ENCODE measurements at regions not wholly inside any gene's neighbourhood (a gene's known extent, or its start where the extent isn't known, plus 50 kb on each side); places are given as distances from the start of the nearest gene placed in this dataset.
A peak's percentile ranks its signal among the peaks of the same experiment; 100 is the strongest.

DNA sequence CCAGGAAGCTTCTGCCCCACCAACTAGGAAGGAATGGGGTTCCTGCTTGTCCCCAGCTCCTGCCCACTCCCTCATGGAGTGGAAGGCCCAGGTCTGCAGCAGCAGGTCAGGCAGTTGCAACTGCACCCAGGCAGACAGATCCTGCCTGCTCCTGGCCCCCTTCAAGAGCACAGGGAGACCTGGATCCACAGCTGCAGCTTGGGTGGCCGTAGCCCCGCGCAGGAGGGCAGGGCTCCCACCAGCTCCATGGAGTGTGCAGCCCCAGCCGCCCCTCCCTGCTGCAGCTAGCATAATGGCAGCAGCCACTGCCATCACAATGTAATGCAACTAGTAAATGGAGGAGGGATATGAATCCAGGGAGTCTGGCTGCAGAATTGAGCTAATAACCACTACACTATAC lies 187.5 kb upstream of the PLET1 start:
- Mint-ChIP-seq H3K9me3 (peaks cover 14 to 16% of the 10 kb centered on the region in 2 donors), H3K27ac (no peak overlapping the region), H3K4me1 (no peaks in the 10 kb centered on the region)

DNA sequence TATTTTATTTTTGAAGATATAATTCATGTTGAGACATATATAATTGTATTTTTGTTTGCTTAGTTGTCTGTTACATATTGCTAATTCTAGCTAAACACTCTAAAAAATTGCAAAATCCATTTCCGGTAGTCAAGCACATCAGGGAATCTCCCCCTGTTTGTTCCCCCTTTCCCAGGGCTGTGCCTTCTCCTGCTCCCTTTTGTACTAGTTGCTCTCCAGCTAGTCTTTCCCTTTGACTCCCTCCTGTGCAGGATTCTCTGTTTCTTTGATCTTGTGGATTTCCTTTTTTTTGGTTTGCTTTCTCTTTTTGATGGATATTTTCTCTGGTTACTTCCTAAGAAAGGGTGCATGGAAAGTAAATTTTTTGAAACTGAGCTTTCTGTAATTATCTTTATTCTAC lies 188.1 kb upstream of the PLET1 start:
- Mint-ChIP-seq H3K36me3 (peaks cover 0 to 2% of the 10 kb centered on the region in 2 donors), H3K27me3 (peaks cover 4 to 18% of the 10 kb centered on the region in 2 donors), H3K4me1 (no peaks in the 10 kb centered on the region), H3K27ac (no peak overlapping the region), H3K4me3 (no peak overlapping the region), H3K9me3 (peaks cover 14 to 15% of the 10 kb centered on the region in 2 donors)
- no peak for ATAC-seq (replicated peaks)
- DNase-seq, result no peak

More for the DNA sequence above, 187.5 kb upstream of the PLET1 start:
- Mint-ChIP-seq H3K27me3 (peaks cover 4 to 18% of the 10 kb centered on the region in 2 donors), H3K36me3 (peaks cover 0 to 2% of the 10 kb centered on the region in 2 donors), H3K4me3 (no peak overlapping the region)
- ATAC-seq (replicated peaks) (no peak), DNase-seq (no peak)

DNA sequence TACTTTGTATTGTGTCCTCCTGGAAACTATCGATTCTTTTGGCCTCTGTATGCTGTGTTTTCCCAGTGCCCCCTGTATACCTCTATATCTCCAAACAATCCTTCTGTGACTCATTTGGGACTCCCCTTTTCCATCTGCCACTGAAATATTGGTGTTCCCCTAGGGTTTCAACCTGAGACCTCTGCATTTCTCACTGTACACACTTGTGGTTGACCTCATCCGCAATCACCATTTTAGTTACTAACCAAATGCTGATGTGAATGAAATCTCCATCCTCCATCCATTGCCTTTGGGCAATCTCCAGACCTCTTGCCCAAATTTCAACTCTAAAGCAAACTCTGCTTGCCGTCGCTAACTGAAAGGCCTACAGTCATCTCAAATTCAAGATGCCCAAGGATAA lies 190.6 kb upstream of the PLET1 start:
- ATAC-seq (replicated peaks) (no peak), DNase-seq (no peak)
- Mint-ChIP-seq H3K36me3 (no peaks in the 10 kb centered on the region), H3K27ac (no peak overlapping the region), H3K4me3 (no peak overlapping the region), H3K9me3 (peaks cover 0 to 2% of the 10 kb centered on the region in 2 donors), H3K4me1 (no peaks in the 10 kb centered on the region), H3K27me3 (peaks cover 4 to 12% of the 10 kb centered on the region in 2 donors)

DNA sequence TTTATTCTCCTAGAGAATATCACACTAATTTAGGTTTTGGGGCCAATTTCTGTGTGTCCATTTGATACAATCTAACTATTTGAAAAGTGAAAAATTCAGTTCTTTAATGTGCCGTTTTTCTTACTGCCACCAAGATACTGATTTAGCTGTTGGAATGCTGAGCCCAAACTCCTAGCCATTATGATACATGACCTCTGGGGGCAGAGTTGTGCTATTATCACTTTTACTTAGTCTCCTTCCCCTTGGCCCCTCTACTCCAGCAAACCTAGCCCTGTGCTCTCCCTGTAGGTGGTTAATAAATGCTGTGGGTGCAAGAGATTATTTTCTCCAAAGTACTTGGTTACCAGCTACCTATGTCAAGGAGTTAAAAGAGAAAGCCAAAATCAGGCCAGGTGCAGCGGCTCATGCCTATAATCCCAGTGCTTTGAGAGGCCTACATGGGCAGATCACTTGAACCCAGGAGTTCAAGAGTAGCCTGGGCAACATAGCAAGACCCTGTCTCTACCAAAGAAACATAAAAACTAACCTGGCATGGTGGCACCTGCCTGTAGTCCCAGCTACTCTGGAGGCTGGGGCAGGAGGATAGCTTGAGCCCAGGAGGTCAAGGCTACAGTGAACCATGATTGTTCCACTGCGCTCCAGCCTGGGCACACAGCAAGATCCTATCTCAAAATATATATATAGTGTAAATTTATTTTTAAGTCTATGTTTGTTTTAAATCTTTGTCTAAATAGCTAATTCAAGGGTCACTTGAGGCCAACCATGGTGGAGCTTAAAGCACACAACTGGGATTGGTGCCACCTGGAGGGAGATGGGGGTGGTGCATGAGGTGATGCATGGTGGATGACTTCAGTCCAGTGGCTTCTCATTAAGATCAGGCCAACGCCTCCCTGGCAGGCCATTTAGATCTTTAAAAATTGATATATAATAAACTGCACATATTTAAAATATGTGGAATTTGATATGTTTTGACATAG lies 193.2 kb upstream of the PLET1 start:
- Mint-ChIP-seq H3K4me1 (no peaks in the 10 kb centered on the region), H3K4me3 (no peak overlapping the region), H3K36me3 (no peaks in the 10 kb centered on the region), H3K9me3 (no peaks in the 10 kb centered on the region), H3K27me3 (peaks cover 2 to 10% of the 10 kb centered on the region in 2 donors), H3K27ac (no peak overlapping the region)
- peak in 1 of 2 donors; percentile 50 for ATAC-seq (replicated peaks)
- DNase-seq, result no peak

DNA sequence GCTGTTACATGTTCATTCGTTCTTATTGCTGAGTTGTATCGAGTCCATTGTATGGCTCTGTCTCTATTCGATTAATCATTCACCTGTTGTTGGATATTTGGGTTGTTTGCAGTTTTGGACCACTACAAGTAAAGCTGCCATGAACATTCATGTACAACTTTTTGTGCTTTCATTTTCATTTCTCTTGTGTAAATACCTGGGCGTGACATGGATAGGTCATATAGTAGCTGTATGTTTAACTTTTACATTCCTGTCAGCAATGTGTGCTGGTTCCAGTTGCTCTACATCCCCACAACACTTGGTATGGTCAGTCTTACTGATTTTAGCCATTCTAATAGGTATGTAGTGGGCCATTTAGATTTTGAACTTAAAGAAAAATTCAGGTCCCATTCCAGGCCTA lies 194.2 kb upstream of the PLET1 start:
- Mint-ChIP-seq H3K9me3 (no peaks in the 10 kb centered on the region), H3K4me1 (no peaks in the 10 kb centered on the region), H3K36me3 (no peaks in the 10 kb centered on the region), H3K4me3 (no peak overlapping the region), H3K27me3 (peaks cover 0 to 7% of the 10 kb centered on the region in 2 donors), H3K27ac (no peak overlapping the region)
- ATAC-seq (replicated peaks) (no peak), DNase-seq (no peak)

DNA sequence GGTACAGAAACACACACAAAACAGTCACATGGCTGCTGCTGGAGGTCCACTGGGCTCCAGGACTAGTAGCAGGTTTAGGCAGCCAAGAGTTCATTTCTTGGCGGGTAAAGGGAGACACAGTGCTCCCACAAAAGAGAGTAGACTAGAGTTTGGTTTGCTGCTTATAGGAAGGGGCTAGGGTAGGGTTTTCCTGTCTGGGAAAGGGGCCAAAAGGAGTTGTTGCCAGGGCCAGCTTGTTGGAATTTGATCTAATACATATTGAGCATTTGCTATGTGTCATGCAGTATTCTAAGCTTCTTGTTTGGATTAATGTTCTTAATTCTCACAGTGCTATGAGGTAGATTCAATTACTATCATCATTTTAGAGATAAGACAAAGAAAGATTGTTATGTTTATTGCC lies 195.1 kb upstream of the PLET1 start:
- Mint-ChIP-seq H3K4me1 (no peaks in the 10 kb centered on the region), H3K36me3 (no peaks in the 10 kb centered on the region), H3K27me3 (no peaks in the 10 kb centered on the region), H3K9me3 (no peaks in the 10 kb centered on the region), H3K27ac (no peak overlapping the region), H3K4me3 (no peak overlapping the region)
- DNase-seq (no peak), ATAC-seq (replicated peaks) (no peak)

DNA sequence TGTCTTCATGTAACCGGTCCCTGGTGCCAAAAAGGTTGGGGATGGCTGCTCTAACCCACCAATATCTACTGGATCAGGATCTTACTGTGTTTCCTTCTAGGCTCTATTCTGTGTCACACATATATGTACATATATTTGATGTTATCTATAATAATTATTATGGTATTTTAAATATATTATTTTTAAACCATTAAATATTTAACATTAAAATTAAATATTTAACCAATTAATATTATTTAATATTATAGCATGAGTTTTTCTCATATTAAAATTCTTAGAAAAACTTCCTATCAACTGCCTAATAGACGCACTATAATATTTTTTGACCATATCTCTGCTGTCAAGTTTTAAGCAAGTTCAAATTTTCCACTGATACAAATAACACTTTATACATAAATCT lies 196.9 kb upstream of the PLET1 start:
- H3K27ac Mint-ChIP-seq, result no peak overlapping the region
- no peaks in the 10 kb centered on the region for H3K27me3 Mint-ChIP-seq
- ATAC-seq (replicated peaks) (no peak), DNase-seq (no peak)
- peaks cover 0 to 4% of the 10 kb centered on the region in 2 donors for H3K9me3 Mint-ChIP-seq
- H3K4me3 Mint-ChIP-seq, result no peak overlapping the region
- no peaks in the 10 kb centered on the region for H3K36me3 Mint-ChIP-seq
- H3K4me1 Mint-ChIP-seq, result no peaks in the 10 kb centered on the region

DNA sequence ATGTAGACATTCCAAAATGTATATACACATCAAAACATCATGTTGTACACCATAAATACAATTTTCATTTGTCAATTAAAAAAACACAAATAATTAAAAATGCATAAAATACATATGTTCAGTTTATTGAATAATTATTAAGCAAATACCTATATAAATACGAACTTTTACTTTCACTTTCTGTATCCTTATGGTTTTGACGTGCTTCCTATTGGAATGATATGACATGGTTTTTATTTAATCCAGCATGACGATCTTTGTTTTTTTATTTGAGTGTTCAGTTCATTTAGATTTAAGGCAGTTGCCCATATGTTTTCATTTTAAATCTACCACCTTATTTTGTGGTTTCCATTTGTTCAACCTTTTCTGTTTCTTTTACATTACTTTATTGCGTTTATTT lies 198.3 kb upstream of the PLET1 start:
- H3K36me3 Mint-ChIP-seq, result no peaks in the 10 kb centered on the region
- no peak for DNase-seq
- ATAC-seq (replicated peaks), result no peak
- no peaks in the 10 kb centered on the region for H3K4me1 Mint-ChIP-seq
- no peak overlapping the region for H3K4me3 Mint-ChIP-seq
- H3K9me3 Mint-ChIP-seq, result peaks cover 0 to 4% of the 10 kb centered on the region in 2 donors
- no peaks in the 10 kb centered on the region for H3K27me3 Mint-ChIP-seq
- no peak overlapping the region for H3K27ac Mint-ChIP-seq

DNA sequence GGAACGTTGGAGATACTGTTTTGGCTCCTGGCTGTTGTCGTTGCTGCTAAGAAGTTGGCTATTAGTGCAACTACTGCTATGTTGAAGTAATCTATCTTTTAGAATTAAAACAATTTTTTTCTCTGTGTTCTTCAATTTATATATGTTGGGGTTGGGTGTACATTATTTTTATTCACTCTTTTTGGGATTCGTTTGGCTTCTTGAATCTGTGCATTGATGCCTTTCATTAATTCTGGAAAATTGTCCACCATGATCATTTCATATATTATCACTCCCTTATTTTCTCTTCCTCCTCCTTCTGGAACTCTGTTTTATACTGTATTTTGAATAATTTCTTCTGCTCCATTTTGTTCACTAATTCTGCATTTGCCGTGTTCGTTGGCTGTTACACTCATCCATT lies 199.5 kb upstream of the PLET1 start:
- H3K4me1 Mint-ChIP-seq, result no peaks in the 10 kb centered on the region
- no peak overlapping the region for H3K27ac Mint-ChIP-seq
- no peak overlapping the region for H3K4me3 Mint-ChIP-seq
- peaks cover 0 to 4% of the 10 kb centered on the region in 2 donors for H3K9me3 Mint-ChIP-seq
- ATAC-seq (replicated peaks) (no peak), DNase-seq (no peak)
- peaks cover under 1 to 3% of the 10 kb centered on the region in 2 donors for H3K27me3 Mint-ChIP-seq
- H3K36me3 Mint-ChIP-seq, result no peaks in the 10 kb centered on the region

DNA sequence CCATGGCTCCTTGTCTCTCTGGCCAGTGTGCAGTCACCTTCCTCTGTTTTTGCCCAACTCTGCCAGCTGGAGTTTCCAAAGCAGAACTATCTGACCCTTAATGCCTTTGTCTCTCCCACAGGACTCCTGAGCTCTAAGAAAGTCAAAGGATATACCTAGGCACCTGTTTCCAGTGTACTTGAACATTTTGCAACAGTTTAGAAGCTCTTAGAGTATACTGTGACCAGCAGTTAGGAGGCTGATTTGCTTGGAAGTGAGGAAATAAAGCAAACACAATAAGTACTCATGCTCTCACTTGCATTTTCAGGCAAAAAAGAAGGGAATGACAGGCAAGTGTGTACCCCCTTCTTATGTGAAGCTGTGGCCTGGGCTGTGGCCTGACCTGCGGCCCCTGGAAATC lies 204.3 kb upstream of the PLET1 start:
- peaks cover 0 to 4% of the 10 kb centered on the region in 2 donors for H3K9me3 Mint-ChIP-seq
- no peaks in the 10 kb centered on the region for H3K4me1 Mint-ChIP-seq
- ATAC-seq (replicated peaks), result no peak
- peaks cover 9 to 13% of the 10 kb centered on the region in 2 donors for H3K27me3 Mint-ChIP-seq
- H3K4me3 Mint-ChIP-seq, result no peak overlapping the region
- H3K36me3 Mint-ChIP-seq, result no peaks in the 10 kb centered on the region
- no peak overlapping the region for H3K27ac Mint-ChIP-seq
- no peak for DNase-seq

DNA sequence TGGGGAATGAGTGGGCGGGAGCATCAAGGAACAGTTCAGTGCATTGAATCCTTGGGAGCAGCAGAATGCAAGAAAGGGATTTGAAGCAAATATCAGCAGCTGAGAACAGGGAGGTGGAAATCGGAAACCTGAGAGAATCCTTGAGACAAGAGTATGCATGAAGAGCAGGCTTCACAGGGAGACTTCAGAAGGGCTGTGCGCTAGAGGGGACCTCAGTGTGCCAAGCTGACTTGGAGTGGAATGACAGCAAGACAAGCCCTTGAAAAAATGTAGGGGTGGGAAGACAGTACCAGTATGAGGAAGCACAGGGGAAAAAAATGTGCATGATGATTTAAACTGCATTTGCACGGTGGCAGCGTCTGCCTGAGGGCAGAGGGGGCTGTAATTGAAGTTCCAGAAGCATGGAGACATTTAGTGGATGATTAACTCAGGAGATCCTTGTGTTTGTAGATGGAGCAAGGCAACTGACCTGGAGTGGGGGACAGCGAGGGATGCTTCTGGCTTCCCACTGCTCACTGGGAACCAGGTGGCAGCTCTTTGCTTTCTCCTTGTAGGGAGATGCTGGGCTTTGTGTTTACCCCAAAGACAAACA lies 204.9 kb upstream of the PLET1 start:
- no peak for ATAC-seq (replicated peaks)

DNA sequence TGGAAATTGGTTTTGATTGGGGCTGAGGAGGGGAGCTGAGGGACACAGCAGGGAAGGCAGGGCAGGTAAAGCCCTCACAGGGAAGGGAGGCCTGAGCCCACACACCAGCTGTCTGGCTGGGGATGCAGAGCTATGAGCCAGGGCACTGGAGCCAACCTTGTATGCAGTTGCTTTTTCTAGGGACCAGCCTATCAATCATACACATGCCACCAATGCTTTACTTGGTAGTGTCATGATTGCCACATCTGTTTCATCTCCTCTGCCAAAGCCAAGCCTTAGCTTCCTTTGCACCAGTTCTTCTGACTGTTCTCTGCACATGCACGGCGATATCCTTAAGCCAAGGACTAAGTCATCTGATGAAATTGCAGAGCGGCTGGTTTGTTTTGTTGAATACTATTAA lies 207.1 kb upstream of the PLET1 start:
- peaks cover 9 to 13% of the 10 kb centered on the region in 2 donors for H3K27me3 Mint-ChIP-seq
- no peak for DNase-seq
- no peak for ATAC-seq (replicated peaks)
- H3K4me3 Mint-ChIP-seq, result no peak overlapping the region
- H3K9me3 Mint-ChIP-seq, result no peaks in the 10 kb centered on the region
- H3K27ac Mint-ChIP-seq, result no peak overlapping the region
- H3K4me1 Mint-ChIP-seq, result no peaks in the 10 kb centered on the region
- H3K36me3 Mint-ChIP-seq, result no peaks in the 10 kb centered on the region

More for the DNA sequence above, 204.9 kb upstream of the PLET1 start:
- Mint-ChIP-seq H3K36me3 (no peaks in the 10 kb centered on the region), H3K4me1 (no peaks in the 10 kb centered on the region), H3K27me3 (peaks cover 9 to 13% of the 10 kb centered on the region in 2 donors), H3K27ac (no peak overlapping the region), H3K9me3 (peaks cover 0 to 4% of the 10 kb centered on the region in 2 donors), H3K4me3 (no peak overlapping the region)
- DNase-seq, result no peak

DNA sequence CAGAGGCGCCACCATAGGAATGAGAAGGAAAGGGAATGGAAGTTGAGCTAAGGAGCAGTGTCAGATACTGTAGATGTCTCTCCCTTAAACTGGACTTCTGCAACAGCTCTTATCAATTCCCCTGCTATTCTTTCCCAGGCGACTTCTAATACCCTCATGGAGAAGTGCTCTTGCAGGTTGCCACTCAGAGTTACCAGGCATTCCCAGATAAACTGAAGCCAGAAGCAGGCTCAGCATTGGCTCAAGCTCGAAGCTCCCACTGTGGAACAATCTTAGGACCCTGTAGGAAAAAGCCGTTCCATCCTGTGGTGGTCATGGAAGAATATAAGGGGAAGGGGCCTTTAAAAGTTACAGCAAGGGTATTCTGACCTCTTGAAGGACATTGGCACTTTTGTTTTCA lies 208.7 kb upstream of the PLET1 start:
- no peaks in the 10 kb centered on the region for H3K4me1 Mint-ChIP-seq
- ATAC-seq (replicated peaks) (no peak), DNase-seq (no peak)
- H3K9me3 Mint-ChIP-seq, result no peaks in the 10 kb centered on the region
- H3K36me3 Mint-ChIP-seq, result no peaks in the 10 kb centered on the region
- H3K4me3 Mint-ChIP-seq, result no peak overlapping the region
- peaks cover 9 to 13% of the 10 kb centered on the region in 2 donors for H3K27me3 Mint-ChIP-seq
- no peak overlapping the region for H3K27ac Mint-ChIP-seq

DNA sequence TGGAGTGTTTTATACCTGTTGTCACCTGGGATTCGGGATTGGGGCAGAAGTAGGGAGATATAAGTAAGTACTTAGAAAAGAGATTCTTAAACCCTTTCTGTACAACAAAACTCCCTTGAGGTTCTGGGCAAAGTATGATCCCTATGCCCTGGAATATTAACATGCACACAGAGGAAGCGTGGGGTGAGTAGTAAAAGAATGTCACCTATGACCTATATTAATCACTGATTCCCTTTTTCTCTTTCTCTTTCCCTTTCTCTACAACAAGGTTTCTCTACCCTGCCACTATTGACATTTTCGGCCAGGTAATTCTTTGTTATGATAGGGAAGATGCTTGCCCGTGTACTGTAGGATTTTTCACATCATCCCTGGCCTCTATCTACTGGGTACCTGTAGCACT lies 209.7 kb upstream of the PLET1 start:
- Mint-ChIP-seq H3K4me3 (no peak overlapping the region), H3K4me1 (no peaks in the 10 kb centered on the region), H3K9me3 (no peaks in the 10 kb centered on the region), H3K36me3 (no peaks in the 10 kb centered on the region), H3K27ac (no peak overlapping the region), H3K27me3 (peaks cover 4 to 10% of the 10 kb centered on the region in 2 donors)
- ATAC-seq (replicated peaks), result no peak
- no peak for DNase-seq

DNA sequence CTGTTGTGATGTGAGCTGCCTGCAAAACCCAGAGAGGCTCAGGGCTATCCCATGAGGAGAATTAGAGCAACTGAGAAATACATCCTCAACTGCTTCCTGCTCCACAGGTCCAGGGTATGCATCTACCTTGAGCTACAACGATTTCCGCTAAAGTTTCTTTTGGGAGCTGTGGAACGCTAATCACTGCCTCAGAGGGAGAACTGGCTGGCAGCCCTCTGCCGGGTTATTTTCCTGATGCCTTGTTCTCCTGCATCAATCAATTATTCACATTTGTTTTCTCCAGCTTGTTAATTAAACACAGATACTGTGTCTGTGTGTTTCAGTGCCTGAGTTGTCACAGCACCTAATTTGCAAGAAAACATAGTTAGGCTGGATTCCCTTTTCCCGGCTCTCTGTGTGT lies 211.1 kb upstream of the PLET1 start:
- Mint-ChIP-seq H3K4me1 (no peaks in the 10 kb centered on the region), H3K27ac (no peak overlapping the region), H3K9me3 (no peaks in the 10 kb centered on the region), H3K4me3 (no peak overlapping the region), H3K27me3 (peaks cover 6 to 7% of the 10 kb centered on the region in 2 donors), H3K36me3 (no peaks in the 10 kb centered on the region)
- ATAC-seq (replicated peaks) (no peak), DNase-seq (no peak)
